PC-3 (cell line): ENCODE measurements at regions not wholly inside any gene's neighbourhood (a gene's known extent, or its start where the extent isn't known, plus 50 kb on each side); places are given as distances from the start of the nearest gene placed in this dataset.

Experiments used
- EZH2phosphoT487 ChIP-seq: fragments of 300-600 bp; sonication (generic); IDR thresholded peaks from 2 replicates; pipeline ENCODE4 v1.6.1; 2018; ENCODE audit warnings: mild to moderate bottlenecking, antibody characterized with exemption, low read length, borderline replicate concordance
- TF ChIP-seq, protein P1 (sequence below): fragments of 300-600 bp; sonication (generic); conservative IDR thresholded peaks from 2 replicates; pipeline ENCODE4 v1.5.1; 2017; ENCODE audit warnings: antibody characterized with exemption, low read depth, mild to moderate bottlenecking, low read length

DNA sequence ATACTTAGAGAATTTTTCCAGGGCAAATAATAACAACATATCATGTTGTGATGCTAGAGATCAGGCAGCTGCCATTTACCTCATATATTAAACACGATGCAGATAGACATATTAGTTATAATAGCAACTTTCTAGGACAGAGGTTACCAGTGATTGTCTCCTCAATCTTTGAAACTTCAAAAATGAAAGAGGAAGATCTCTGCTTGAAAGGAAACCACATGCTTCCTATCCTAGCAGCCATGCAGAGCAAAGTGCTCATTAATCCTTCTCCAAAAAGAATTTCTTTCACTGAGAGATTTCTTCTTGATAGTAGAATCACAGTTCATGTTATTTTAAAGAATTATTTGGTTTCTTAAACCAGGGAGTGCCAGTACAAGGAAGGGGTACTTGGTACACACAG, 317.2 kb downstream of the CPS1 start:
- TF ChIP-seq, protein P1, sequence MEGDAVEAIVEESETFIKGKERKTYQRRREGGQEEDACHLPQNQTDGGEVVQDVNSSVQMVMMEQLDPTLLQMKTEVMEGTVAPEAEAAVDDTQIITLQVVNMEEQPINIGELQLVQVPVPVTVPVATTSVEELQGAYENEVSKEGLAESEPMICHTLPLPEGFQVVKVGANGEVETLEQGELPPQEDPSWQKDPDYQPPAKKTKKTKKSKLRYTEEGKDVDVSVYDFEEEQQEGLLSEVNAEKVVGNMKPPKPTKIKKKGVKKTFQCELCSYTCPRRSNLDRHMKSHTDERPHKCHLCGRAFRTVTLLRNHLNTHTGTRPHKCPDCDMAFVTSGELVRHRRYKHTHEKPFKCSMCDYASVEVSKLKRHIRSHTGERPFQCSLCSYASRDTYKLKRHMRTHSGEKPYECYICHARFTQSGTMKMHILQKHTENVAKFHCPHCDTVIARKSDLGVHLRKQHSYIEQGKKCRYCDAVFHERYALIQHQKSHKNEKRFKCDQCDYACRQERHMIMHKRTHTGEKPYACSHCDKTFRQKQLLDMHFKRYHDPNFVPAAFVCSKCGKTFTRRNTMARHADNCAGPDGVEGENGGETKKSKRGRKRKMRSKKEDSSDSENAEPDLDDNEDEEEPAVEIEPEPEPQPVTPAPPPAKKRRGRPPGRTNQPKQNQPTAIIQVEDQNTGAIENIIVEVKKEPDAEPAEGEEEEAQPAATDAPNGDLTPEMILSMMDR = no peak
- no peak for TF ChIP-seq EZH2phosphoT487
